OCI-LY7 (cell line): ENCODE measurements at regions not wholly inside any gene's neighbourhood (a gene's known extent, or its start where the extent isn't known, plus 50 kb on each side); places are given as distances from the start of the nearest gene placed in this dataset.

Experiments
- EZH2phosphoT487 ChIP-seq: fragments of 200-600 bp; sonication (generic); IDR thresholded peaks from 2 replicates; pipeline ENCODE4 v1.6.1; 2018; ENCODE audit warnings: low read depth, borderline replicate concordance, mild to moderate bottlenecking, mixed run types, antibody characterized with exemption, low read length, moderate library complexity, mixed read lengths
- TF ChIP-seq, protein P1 (sequence below): fragments of 200-600 bp; sonication (generic); conservative IDR thresholded peaks from 2 replicates; pipeline ENCODE4 v1.5.1; 2014; ENCODE audit warnings: mild to moderate bottlenecking, antibody characterized with exemption, low read length, moderate library complexity, mixed read lengths

DNA sequence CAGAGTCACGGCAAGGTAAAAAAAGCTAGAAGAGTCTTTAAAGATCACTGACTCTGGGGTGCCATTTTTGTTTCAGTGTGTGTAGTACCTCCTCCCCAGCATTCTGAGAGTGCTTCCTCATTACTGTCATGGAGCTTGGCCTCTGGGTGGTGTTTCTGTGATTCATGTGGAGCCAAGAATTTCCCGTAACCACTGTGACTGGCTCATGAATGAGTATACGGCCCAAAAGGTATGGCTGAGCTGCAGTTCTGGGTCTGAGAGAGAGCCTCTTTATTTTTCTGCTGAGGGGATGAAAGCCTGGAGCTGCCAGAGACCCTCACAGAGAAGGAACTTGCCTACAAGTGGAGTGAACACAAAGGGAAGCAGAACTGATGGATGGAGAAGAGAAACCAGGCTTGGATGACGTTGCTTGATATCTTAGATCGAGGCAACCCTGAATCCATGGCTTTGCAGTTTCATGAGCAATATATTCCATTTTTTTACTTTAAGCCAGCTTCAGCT, 85.6 kb downstream of the PTTG1 start:
- TF ChIP-seq, protein P1, sequence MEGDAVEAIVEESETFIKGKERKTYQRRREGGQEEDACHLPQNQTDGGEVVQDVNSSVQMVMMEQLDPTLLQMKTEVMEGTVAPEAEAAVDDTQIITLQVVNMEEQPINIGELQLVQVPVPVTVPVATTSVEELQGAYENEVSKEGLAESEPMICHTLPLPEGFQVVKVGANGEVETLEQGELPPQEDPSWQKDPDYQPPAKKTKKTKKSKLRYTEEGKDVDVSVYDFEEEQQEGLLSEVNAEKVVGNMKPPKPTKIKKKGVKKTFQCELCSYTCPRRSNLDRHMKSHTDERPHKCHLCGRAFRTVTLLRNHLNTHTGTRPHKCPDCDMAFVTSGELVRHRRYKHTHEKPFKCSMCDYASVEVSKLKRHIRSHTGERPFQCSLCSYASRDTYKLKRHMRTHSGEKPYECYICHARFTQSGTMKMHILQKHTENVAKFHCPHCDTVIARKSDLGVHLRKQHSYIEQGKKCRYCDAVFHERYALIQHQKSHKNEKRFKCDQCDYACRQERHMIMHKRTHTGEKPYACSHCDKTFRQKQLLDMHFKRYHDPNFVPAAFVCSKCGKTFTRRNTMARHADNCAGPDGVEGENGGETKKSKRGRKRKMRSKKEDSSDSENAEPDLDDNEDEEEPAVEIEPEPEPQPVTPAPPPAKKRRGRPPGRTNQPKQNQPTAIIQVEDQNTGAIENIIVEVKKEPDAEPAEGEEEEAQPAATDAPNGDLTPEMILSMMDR = no peak
- no peak for TF ChIP-seq EZH2phosphoT487
